Fibroblast of lung (primary cell): ENCODE measurements at regions not wholly inside any gene's neighbourhood (a gene's known extent, or its start where the extent isn't known, plus 50 kb on each side); places are given as distances from the start of the nearest gene placed in this dataset.

Experiments
- DNase-seq, 2 donors: peaks; one replicate each; pipeline versions ENCODE4 v3.0.0 to v3.0.0-alpha.2; 2010; ENCODE audit warnings: low read depth in 2 of 2
- H2AFZ ChIP-seq: 2 replicates; pipeline ENCODE4 v1.5.1; 2012; ENCODE audit warnings: low read length, control low read depth, inconsistent platforms
- H3K27ac ChIP-seq: 2 replicates; pipeline ENCODE4 v1.5.1; 2011; ENCODE audit warnings: low read length, control low read depth; ENCODE audit not compliant: insufficient read depth
- H3K27me3 ChIP-seq: 2 replicates; pipeline ENCODE4 v1.5.1; 2011; ENCODE audit warnings: mild to moderate bottlenecking, low read length; ENCODE audit not compliant: control insufficient read depth, insufficient read depth
- H3K36me3 ChIP-seq: 2 replicates; pipeline ENCODE4 v1.5.1; 2011; ENCODE audit warnings: low read length; ENCODE audit not compliant: control insufficient read depth, insufficient read depth
- H3K4me1 ChIP-seq: 2 replicates; pipeline ENCODE4 v1.5.1; 2011; ENCODE audit warnings: low read length; ENCODE audit not compliant: control insufficient read depth, insufficient read depth; ENCODE audit errors: extremely low read depth
- H3K4me2 ChIP-seq: 2 replicates; pipeline ENCODE4 v1.5.1; 2011; ENCODE audit warnings: low read length, control low read depth; ENCODE audit not compliant: insufficient read depth; ENCODE audit errors: extremely low read depth
- H3K4me3 ChIP-seq, 4 experiments: fragments of 200-600 bp in 1 of 4; sonication (generic) in 1 of 4; replicated peaks in 1 of 4; 2 replicates each; pipeline ENCODE4 v1.5.1; 2011 to 2016; ENCODE audit warnings: low read length in 4 of 4, low read depth in 3 of 4, mild to moderate bottlenecking in 3 of 4, control low read depth in 2 of 4, inconsistent platforms in 1 of 4, mixed read lengths in 1 of 4; ENCODE audit not compliant: insufficient read depth in 1 of 4; ENCODE audit errors: control extremely low read depth in 1 of 4
- H3K79me2 ChIP-seq: 2 replicates; pipeline ENCODE4 v1.5.1; 2012; ENCODE audit warnings: mild to moderate bottlenecking, low read length, inconsistent platforms; ENCODE audit not compliant: control insufficient read depth, insufficient read depth
- H3K9ac ChIP-seq: 2 replicates; pipeline ENCODE4 v1.5.1; 2011; ENCODE audit warnings: mild to moderate bottlenecking, low read length, control low read depth; ENCODE audit not compliant: insufficient read depth
- H3K9me3 ChIP-seq: 2 replicates; pipeline ENCODE4 v1.5.1; 2012; ENCODE audit warnings: low read depth, low read length; ENCODE audit not compliant: control insufficient read depth, insufficient read depth
- H4K20me1 ChIP-seq: 2 replicates; pipeline ENCODE4 v1.5.1; 2011; ENCODE audit warnings: low read length; ENCODE audit not compliant: control insufficient read depth, insufficient read depth; ENCODE audit errors: extremely low read depth
- EZH2 ChIP-seq: IDR thresholded peaks from 2 replicates; pipeline ENCODE4 v1.5.1; 2012; ENCODE audit warnings: low read length, control low read depth, mild to moderate bottlenecking; ENCODE audit errors: missing control alignments
- TF ChIP-seq, protein P1 (sequence below), 2 donors: IDR thresholded peaks in 1 of 2; conservative IDR thresholded peaks in 1 of 2; 1 replicate in 1 of 2; 2 replicates in 1 of 2; pipeline ENCODE4 v1.5.1; 2011 to 2012; ENCODE audit warnings: low read length in 2 of 2, control low read depth in 1 of 2, inconsistent platforms in 1 of 2, low read depth in 1 of 2, mild to moderate bottlenecking in 1 of 2

DNA sequence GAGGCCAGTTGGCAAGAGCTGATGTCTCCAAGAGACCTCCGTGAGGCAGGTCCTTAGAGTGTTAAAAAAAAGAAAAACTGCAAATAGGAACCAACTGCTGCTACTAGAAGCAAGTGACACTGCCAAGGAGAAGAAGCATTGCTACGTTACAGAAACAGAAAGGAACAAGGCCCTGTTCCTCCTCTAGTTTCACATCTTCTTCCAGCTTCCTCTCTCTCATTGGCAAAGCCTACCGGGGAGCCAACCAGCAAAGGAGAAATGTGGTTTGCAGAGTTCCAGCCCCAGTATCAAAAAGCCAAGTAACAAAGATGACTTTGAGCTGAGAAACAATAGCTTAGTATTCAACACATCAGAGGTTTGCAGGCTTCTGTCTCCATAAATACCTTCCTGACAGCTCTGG is 145.9 kb downstream of the PRELID2 start:
- H3K79me2 ChIP-seq = no peaks in the 10 kb centered on the region
- TF ChIP-seq, protein P1, sequence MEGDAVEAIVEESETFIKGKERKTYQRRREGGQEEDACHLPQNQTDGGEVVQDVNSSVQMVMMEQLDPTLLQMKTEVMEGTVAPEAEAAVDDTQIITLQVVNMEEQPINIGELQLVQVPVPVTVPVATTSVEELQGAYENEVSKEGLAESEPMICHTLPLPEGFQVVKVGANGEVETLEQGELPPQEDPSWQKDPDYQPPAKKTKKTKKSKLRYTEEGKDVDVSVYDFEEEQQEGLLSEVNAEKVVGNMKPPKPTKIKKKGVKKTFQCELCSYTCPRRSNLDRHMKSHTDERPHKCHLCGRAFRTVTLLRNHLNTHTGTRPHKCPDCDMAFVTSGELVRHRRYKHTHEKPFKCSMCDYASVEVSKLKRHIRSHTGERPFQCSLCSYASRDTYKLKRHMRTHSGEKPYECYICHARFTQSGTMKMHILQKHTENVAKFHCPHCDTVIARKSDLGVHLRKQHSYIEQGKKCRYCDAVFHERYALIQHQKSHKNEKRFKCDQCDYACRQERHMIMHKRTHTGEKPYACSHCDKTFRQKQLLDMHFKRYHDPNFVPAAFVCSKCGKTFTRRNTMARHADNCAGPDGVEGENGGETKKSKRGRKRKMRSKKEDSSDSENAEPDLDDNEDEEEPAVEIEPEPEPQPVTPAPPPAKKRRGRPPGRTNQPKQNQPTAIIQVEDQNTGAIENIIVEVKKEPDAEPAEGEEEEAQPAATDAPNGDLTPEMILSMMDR (conservative IDR thresholded peaks at IDR 0.05 in 1 of 2, IDR thresholded peaks at IDR 0.05 in 1 of 2; ENCODE audit: low read depth in 1 of 2, low read length in 2 of 2) = no peak
- no peak for TF ChIP-seq EZH2
- H3K4me3 ChIP-seq = no peak overlapping the region
- H3K27ac ChIP-seq = no peak overlapping the region
- DNase-seq = no peak
- H4K20me1 ChIP-seq = no peaks in the 10 kb centered on the region
- no peaks in the 10 kb centered on the region for H3K9me3 ChIP-seq
- H2AFZ ChIP-seq = no peak overlapping the region
- no peaks in the 10 kb centered on the region for H3K4me1 ChIP-seq
- H3K4me2 ChIP-seq = no peak overlapping the region
- H3K9ac ChIP-seq = no peak overlapping the region
- no peaks in the 10 kb centered on the region for H3K36me3 ChIP-seq
- no peaks in the 10 kb centered on the region for H3K27me3 ChIP-seq

DNA sequence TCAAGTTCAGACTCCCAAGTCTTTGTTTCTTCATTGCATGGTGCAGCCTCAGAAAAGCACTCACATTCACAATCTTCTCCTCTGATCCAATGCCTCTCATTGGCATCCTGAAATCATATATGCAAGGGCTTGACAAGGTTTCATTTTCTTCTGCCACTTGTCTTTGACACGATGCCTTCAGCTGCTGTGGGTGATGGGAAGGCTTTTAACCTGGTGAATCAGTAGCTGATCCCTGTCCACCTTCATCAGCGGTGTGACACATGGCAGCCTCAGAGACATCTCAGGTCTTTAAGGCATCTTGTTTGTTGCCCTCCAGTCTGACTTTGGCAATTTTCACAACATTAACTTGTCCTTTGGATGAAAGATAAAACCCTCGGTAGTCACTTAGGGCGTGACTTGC is 147.2 kb downstream of the PRELID2 start:
- no peaks in the 10 kb centered on the region for H3K79me2 ChIP-seq
- H3K9ac ChIP-seq = no peak overlapping the region
- no peak for DNase-seq
- H3K27ac ChIP-seq = no peak overlapping the region
- H3K27me3 ChIP-seq = no peaks in the 10 kb centered on the region
- TF ChIP-seq EZH2 = no peak
- TF ChIP-seq, protein P1 (conservative IDR thresholded peaks at IDR 0.05 in 1 of 2, IDR thresholded peaks at IDR 0.05 in 1 of 2; ENCODE audit: low read depth in 1 of 2, low read length in 2 of 2) = no peak
- H3K4me2 ChIP-seq = no peak overlapping the region
- no peaks in the 10 kb centered on the region for H3K9me3 ChIP-seq
- H2AFZ ChIP-seq = no peak overlapping the region
- no peaks in the 10 kb centered on the region for H3K4me1 ChIP-seq
- no peaks in the 10 kb centered on the region for H3K36me3 ChIP-seq
- H4K20me1 ChIP-seq = no peaks in the 10 kb centered on the region
- H3K4me3 ChIP-seq = no peak overlapping the region

DNA sequence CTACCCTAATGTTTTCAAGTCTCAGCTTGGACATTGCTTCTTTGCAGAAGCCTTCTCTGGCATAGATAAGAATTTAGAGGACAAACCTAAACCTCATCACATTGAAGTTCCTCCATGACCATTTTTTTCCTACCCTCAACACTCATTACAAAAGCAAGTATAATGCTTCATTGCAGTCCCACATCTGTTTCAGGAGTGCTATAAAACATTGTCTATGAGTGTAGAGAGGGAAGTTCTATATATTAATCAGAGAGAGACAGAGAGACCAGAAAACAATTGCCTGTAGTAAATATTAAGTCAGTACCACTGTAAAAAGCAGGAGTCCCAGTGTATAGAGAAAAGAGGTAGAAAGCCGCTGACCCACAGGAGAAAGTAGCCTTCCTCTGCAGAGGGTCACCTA is 149.7 kb downstream of the PRELID2 start:
- Histone ChIP-seq H3K4me3 (no peak overlapping the region), H3K4me2 (no peak overlapping the region), H3K4me1 (no peaks in the 10 kb centered on the region), H4K20me1 (no peaks in the 10 kb centered on the region), H2AFZ (no peak overlapping the region), H3K9me3 (no peaks in the 10 kb centered on the region), H3K27me3 (no peaks in the 10 kb centered on the region), H3K36me3 (no peaks in the 10 kb centered on the region), H3K9ac (no peak overlapping the region), H3K79me2 (no peaks in the 10 kb centered on the region), H3K27ac (no peak overlapping the region)
- TF ChIP-seq, protein P1 (conservative IDR thresholded peaks at IDR 0.05 in 1 of 2, IDR thresholded peaks at IDR 0.05 in 1 of 2; ENCODE audit: low read depth in 1 of 2, low read length in 2 of 2) = no peak
- no peak for TF ChIP-seq EZH2
- DNase-seq = no peak
